ENCODE measurements at regions not wholly inside any gene's neighbourhood (a gene's known extent, or its start where the extent isn't known, plus 50 kb on each side); places are given as distances from the start of the nearest gene placed in this dataset.

GRCh38 chr13:109436841-109437240 lies 349.5 kb downstream of the IRS2 start:
- no peak for TF ChIP-seq NFE2L1 (CRISPR knock-in tag; IDR thresholded peaks at IDR 0.05)
- TF ChIP-seq USF2 (CRISPR knock-in tag; IDR thresholded peaks at IDR 0.05), result no peak
- TF ChIP-seq CREB1 (CRISPR knock-in tag; IDR thresholded peaks at IDR 0.05), result no peak
- TF ChIP-seq CTCF (IDR thresholded peaks at IDR 0.05), result no peak
- no peak for TF ChIP-seq TP53 (CRISPR knock-in tag; IDR thresholded peaks at IDR 0.05)
- no peak for TF ChIP-seq ZNF219 (CRISPR knock-in tag; IDR thresholded peaks at IDR 0.05; ENCODE audit: borderline replicate concordance)
- TF ChIP-seq GABPB1 (CRISPR knock-in tag; IDR thresholded peaks at IDR 0.05), result no peak
- TF ChIP-seq ZBTB21 (CRISPR knock-in tag; IDR thresholded peaks at IDR 0.05; ENCODE audit: borderline replicate concordance), result no peak
